ENCODE measurements at regions not wholly inside any gene's neighbourhood (a gene's known extent, or its start where the extent isn't known, plus 50 kb on each side); places are given as distances from the start of the nearest gene placed in this dataset.

- no peak for DNase-seq (ENCODE audit: low read depth)
- H3K4me3 ChIP-seq (ENCODE audit: low read depth, low read length), result no peak overlapping the region
- no peak for TF ChIP-seq CTCF (conservative IDR thresholded peaks at IDR 0.05; ENCODE audit: low read depth, low read length)
Observed at GRCh38 chr2:8027387-8027786, 654.5 kb upstream of the ID2 start.

- no peak overlapping the region for H3K4me3 ChIP-seq (ENCODE audit: low read depth, low read length)
- TF ChIP-seq CTCF (conservative IDR thresholded peaks at IDR 0.05; ENCODE audit: low read depth, low read length), result no peak
- DNase-seq (ENCODE audit: low read depth), result no peak
Observed at GRCh38 chr2:8028036-8028435, 653.8 kb upstream of the ID2 start.

GRCh38 chr2:8028436-8028835 is 653.4 kb upstream of the ID2 start:
- no peak for TF ChIP-seq CTCF (conservative IDR thresholded peaks at IDR 0.05; ENCODE audit: low read depth, low read length)
- DNase-seq (ENCODE audit: low read depth), result no peak
- H3K4me3 ChIP-seq (ENCODE audit: low read depth, low read length), result no peak overlapping the region

- no peak for TF ChIP-seq CTCF (conservative IDR thresholded peaks at IDR 0.05; ENCODE audit: low read depth, low read length)
- DNase-seq (ENCODE audit: low read depth), result no peak
- H3K4me3 ChIP-seq (ENCODE audit: low read depth, low read length), result no peak overlapping the region
Observed at GRCh38 chr2:8028981-8029380, 652.9 kb upstream of the ID2 start.

- no peak for TF ChIP-seq CTCF (conservative IDR thresholded peaks at IDR 0.05; ENCODE audit: low read depth, low read length)
- H3K4me3 ChIP-seq (ENCODE audit: low read depth, low read length), result no peak overlapping the region
- DNase-seq (ENCODE audit: low read depth), result no peak
Observed at GRCh38 chr2:8030573-8031303, 651.1 kb upstream of the ID2 start.

- TF ChIP-seq CTCF (conservative IDR thresholded peaks at IDR 0.05; ENCODE audit: low read depth, low read length), result no peak
- DNase-seq (ENCODE audit: low read depth), result no peak
Observed at GRCh38 chr2:8031370-8031769, 650.5 kb upstream of the ID2 start.

GRCh38 chr2:8033546-8034096 is 648.2 kb upstream of the ID2 start:
- DNase-seq (ENCODE audit: low read depth), result no peak
- no peak overlapping the region for H3K4me3 ChIP-seq (ENCODE audit: low read depth, low read length)
- no peak for TF ChIP-seq CTCF (conservative IDR thresholded peaks at IDR 0.05; ENCODE audit: low read depth, low read length)

More at GRCh38 chr2:8031370-8031769, 650.5 kb upstream of the ID2 start:
- H3K4me3 ChIP-seq (ENCODE audit: low read depth, low read length), result no peak overlapping the region

Measured in epithelial cell of proximal tubule (primary cell).